C4-2B (cell line): ENCODE measurements at regions not wholly inside any gene's neighbourhood (a gene's known extent, or its start where the extent isn't known, plus 50 kb on each side); places are given as distances from the start of the nearest gene placed in this dataset.
"Not testable (repeated sequence)": the region's sequence is repeated elsewhere in the genome, so short reads cannot be mapped to it uniquely, and the experiment has no call there.

Experiments used
- H3K27ac ChIP-seq: fragments of 450-650 bp; 2 replicates; pipeline ENCODE4 v1.5.1; 2017
- ZFX ChIP-seq: fragments of 450-650 bp; IDR thresholded peaks from 2 replicates; pipeline ENCODE4 v1.6.1; 2017
- TF ChIP-seq, protein P1 (sequence below): fragments of 450-650 bp; conservative IDR thresholded peaks from 2 replicates; pipeline ENCODE4 v1.5.1; 2017; ENCODE audit warnings: mild to moderate bottlenecking

DNA sequence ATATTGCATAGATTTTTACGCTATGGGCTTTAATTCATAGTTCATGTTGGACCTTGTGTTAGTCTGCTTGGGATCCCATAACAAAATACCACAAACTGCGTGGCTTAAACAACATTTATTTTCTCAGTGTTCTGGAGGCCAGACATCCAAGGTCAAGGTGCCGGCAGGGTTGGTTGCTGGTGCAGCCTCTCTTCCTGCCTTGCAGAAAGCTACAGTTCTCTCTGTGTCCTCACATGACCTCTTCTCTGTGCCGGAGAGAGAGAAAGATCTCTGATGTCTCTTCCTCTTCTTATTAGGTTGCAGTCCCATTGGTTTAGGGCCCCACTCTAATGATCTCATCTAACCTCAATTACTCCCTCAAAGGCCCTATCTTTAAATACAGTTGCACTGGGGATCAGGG is 170.5 kb downstream of the IPO8 start:
- TF ChIP-seq, protein P1, sequence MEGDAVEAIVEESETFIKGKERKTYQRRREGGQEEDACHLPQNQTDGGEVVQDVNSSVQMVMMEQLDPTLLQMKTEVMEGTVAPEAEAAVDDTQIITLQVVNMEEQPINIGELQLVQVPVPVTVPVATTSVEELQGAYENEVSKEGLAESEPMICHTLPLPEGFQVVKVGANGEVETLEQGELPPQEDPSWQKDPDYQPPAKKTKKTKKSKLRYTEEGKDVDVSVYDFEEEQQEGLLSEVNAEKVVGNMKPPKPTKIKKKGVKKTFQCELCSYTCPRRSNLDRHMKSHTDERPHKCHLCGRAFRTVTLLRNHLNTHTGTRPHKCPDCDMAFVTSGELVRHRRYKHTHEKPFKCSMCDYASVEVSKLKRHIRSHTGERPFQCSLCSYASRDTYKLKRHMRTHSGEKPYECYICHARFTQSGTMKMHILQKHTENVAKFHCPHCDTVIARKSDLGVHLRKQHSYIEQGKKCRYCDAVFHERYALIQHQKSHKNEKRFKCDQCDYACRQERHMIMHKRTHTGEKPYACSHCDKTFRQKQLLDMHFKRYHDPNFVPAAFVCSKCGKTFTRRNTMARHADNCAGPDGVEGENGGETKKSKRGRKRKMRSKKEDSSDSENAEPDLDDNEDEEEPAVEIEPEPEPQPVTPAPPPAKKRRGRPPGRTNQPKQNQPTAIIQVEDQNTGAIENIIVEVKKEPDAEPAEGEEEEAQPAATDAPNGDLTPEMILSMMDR, result no peak
- no peak for TF ChIP-seq ZFX
- no peak overlapping the region for H3K27ac ChIP-seq

DNA sequence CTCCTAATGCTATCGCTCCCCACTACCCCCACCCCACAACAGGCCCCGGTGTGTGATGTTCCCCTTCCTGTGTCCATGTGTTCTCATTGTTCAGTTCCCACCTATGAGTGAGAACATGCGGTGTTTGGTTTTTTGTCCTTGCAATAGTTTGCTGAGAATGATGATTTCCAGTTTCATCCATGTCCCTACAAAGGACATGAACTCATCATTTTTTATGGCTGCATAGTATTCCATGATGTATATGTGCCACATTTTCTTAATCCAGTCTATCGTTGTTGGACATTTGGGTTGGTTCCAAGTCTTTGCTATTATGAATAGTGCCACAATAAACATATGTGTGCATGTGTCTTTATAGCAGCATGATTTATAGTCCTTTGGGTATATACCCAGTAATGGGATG is 175.4 kb downstream of the IPO8 start:
- H3K27ac ChIP-seq, result not testable (repeated sequence)

- TF ChIP-seq ZFX, result no peak
- TF ChIP-seq, protein P1, result no peak
Measured at GRCh38 chr12:30519535-30519934, 176.1 kb downstream of the IPO8 start.

GRCh38 chr12:30517320-30517719 is 178.3 kb downstream of the IPO8 start:
- TF ChIP-seq ZFX, result no peak
- TF ChIP-seq, protein P1, result no peak
- H3K27ac ChIP-seq, result no peak overlapping the region

More at GRCh38 chr12:30519535-30519934, 176.1 kb downstream of the IPO8 start:
- peak overlapping the region; percentile 69; the same call in 1 of the 2 replicates for H3K27ac ChIP-seq

GRCh38 chr12:30515351-30515750 is 180.3 kb downstream of the IPO8 start:
- TF ChIP-seq, protein P1, result peak; percentile 40
- TF ChIP-seq ZFX, result no peak
- no peak overlapping the region for H3K27ac ChIP-seq

DNA sequence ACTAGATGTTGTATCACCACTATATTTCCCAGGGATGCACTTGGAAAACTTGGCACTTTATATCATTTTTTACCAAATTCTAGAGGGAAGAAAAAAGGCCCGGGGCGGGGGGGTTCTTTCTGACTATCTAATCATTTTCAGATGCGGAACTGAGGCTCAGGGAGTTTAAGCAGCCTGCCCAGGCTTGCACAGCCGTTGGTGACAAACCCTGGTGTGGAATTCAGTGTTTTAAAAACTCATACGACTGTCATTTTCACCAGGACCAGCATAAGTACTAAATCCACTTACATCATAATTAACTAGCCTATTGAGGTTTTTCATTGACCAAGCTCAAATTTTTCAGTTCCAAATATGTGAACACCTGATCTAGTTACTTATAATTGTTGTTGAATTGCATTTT is 181.0 kb downstream of the IPO8 start:
- H3K27ac ChIP-seq, result no peak overlapping the region
- TF ChIP-seq ZFX, result no peak
- TF ChIP-seq, protein P1, result no peak

DNA sequence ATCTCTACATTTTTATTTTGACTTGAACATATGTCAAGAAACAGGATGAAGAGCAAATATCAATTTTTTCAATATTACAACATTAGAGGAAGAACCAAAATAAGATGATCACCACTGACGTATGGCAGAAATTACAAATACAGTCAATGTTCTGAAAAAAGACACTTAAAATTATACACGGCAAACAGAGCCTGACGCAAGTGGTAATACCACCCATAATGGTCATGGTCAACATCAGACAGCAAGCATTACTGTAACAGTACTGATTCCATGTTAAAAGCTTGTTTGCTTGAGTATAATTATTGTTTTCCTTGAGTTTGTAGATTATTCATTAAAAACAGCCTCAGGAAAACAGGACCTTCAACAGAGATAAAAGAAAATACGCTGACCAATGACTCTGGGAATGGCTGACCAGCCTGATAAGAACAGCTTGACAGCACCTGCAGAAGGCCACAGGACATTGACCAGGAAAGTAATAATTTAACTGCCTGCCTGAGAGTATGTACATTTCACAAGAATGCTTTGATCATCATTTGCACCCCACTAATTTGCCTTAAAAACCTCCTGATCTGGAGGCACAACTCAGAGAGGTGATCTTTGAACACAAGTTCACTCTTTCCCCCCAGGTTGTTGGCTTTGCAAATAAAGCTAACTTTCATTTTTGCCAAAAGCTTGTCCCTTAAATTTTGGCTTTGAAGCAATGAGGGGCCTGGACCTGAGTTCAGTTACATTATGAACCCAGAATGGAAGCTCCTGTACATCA is 187.3 kb downstream of the IPO8 start:
- H3K27ac ChIP-seq, result no peak overlapping the region
- TF ChIP-seq ZFX, result no peak
- TF ChIP-seq, protein P1, result no peak

DNA sequence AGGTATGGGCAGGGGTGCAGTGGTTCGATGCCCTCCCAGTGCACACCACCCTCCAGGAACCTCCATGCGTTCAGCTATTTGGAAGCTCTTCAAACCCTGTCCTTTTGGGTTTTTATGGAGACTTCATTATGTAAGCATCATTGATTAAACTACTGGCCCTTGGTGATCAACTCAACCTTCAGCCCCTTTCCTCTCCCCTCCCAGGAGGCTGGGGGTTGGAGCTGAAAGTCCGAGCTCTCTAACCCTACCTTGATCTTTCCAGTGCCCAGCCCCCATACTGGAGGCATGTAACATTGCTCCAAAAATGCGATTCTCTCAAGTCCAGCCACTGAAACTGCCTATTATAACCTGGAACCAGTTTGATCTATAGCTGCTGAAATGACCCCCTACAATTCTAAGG is 188.1 kb downstream of the IPO8 start:
- H3K27ac ChIP-seq, result no peak overlapping the region
- TF ChIP-seq ZFX, result no peak
- TF ChIP-seq, protein P1, result no peak
